Esophagus muscularis mucosa (tissue), 4 donors: ENCODE measurements at regions not wholly inside any gene's neighbourhood (a gene's known extent, or its start where the extent isn't known, plus 50 kb on each side); places are given as distances from the start of the nearest gene placed in this dataset.

Source experiments
- DNase-seq: peaks from one replicate; pipeline ENCODE4 v3.0.0-alpha.2; 2017; ENCODE audit errors: extremely low spot score
- H3K27ac ChIP-seq, 4 donors: fragments of 200-600 bp; sonication (generic); replicated peaks in 1 of 4; 1 replicate in 3 of 4; 2 replicates in 1 of 4; pipeline ENCODE4 v1.5.1; 2016 to 2019; ENCODE audit warnings: mild to moderate bottlenecking in 1 of 4
- H3K27me3 ChIP-seq, 4 donors: fragments of 200-600 bp; sonication (generic); one replicate each; pipeline versions ENCODE4 v1.5.1 to v1.6.0; 2016 to 2019
- H3K36me3 ChIP-seq, 4 donors: fragments of 200-600 bp; sonication (generic); one replicate each; pipeline ENCODE4 v1.5.1; 2016 to 2019
- H3K4me1 ChIP-seq, 4 donors: fragments of 200-600 bp; sonication (generic); one replicate each; pipeline ENCODE4 v1.5.1; 2016 to 2019
- H3K4me3 ChIP-seq, 4 donors: fragments of 200-600 bp; sonication (generic); 1 replicate in 2 of 4; 2 replicates in 2 of 4; pipeline ENCODE4 v1.5.1; 2016 to 2019; ENCODE audit warnings: mild to moderate bottlenecking in 4 of 4, moderate library complexity in 1 of 4
- H3K9me3 ChIP-seq, 4 donors: fragments of 200-600 bp; sonication (generic); 1 replicate in 3 of 4; 2 replicates in 1 of 4; pipeline ENCODE4 v1.5.1; 2016 to 2019
- EP300 ChIP-seq: sonication (generic); formaldehyde crosslinking; IDR thresholded peaks from one replicate; pipeline ENCODE4 v1.6.1; 2017; ENCODE audit warnings: antibody characterized with exemption
- POLR2A ChIP-seq: fragments of 450-650 bp; IDR thresholded peaks from one replicate; pipeline ENCODE4 v1.6.1; 2017; ENCODE audit warnings: antibody characterized with exemption, moderate library complexity, mild to moderate bottlenecking, low read depth
- POLR2AphosphoS5 ChIP-seq, 2 donors: sonication (generic); formaldehyde crosslinking; IDR thresholded peaks; one replicate each; pipeline ENCODE4 v1.6.1; 2017; ENCODE audit warnings: antibody characterized with exemption in 2 of 2
- WGBS: methylation state at CpG from one replicate; pipeline ENCODE4 v1.1.5; 2018; 5-methylcytosine and 5-hydroxymethylcytosine counted together
- intact Hi-C: fragments of 100-400 bp; cut with DNase I; formaldehyde crosslinking; loops from one replicate; pipeline ENCODE4 v1.15.1; 2023
- TF ChIP-seq, protein P1 (sequence below), 3 experiments: fragments of 200-600 bp in 2 of 3; fragments of 450-650 bp in 1 of 3; sonication (generic) in 2 of 3; IDR thresholded peaks; one replicate each; pipeline ENCODE4 v1.5.1; 2017 to 2019; ENCODE audit warnings: antibody characterized with exemption in 3 of 3, mild to moderate bottlenecking in 2 of 3, moderate library complexity in 1 of 3

DNA sequence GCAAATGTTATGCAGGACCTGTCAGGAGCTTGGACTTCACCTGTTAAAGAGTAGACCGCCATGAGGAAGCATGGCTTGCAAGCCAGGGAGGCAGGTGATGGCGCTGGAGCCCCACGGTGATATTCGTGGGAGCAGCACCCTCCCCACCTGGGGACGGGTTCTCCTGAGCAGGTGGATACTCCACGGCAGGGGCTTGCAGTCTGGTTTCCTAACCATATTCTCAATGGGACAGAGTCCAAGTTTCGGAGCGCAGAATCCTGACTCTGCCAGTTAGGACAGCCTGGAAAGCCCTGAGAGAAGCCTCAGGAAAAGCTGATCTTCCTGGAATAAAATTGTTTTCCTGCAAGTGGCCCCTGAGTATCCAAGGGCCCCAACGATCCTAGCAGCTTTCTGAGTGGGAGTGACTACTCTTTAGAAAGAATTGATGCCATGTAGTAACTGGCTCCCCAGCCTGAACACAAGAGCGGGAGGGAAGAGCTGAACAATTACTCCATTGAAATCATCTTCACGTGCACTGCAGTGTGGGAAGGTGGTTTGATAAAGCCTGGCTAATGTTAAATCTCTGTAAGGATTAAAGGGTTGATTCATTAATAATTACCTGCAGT is 146.3 kb upstream of the RAB4A start:
- Histone ChIP-seq H3K4me1 (peaks cover 0 to 5% (median 1%) of the 10 kb centered on the region in 4 donors), H3K9me3 (no peaks in the 10 kb centered on the region), H3K27ac (no peak overlapping the region), H3K4me3 (no peak overlapping the region), H3K36me3 (no peaks in the 10 kb centered on the region), H3K27me3 (no peaks in the 10 kb centered on the region)
- intact Hi-C loops: no loop called here
- no peak for DNase-seq
- TF ChIP-seq, protein P1, sequence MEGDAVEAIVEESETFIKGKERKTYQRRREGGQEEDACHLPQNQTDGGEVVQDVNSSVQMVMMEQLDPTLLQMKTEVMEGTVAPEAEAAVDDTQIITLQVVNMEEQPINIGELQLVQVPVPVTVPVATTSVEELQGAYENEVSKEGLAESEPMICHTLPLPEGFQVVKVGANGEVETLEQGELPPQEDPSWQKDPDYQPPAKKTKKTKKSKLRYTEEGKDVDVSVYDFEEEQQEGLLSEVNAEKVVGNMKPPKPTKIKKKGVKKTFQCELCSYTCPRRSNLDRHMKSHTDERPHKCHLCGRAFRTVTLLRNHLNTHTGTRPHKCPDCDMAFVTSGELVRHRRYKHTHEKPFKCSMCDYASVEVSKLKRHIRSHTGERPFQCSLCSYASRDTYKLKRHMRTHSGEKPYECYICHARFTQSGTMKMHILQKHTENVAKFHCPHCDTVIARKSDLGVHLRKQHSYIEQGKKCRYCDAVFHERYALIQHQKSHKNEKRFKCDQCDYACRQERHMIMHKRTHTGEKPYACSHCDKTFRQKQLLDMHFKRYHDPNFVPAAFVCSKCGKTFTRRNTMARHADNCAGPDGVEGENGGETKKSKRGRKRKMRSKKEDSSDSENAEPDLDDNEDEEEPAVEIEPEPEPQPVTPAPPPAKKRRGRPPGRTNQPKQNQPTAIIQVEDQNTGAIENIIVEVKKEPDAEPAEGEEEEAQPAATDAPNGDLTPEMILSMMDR (IDR thresholded peaks at IDR 0.05): no peak
- no peak for TF ChIP-seq POLR2AphosphoS5 (IDR thresholded peaks at IDR 0.05)
- no peak for TF ChIP-seq POLR2A
- no peak for TF ChIP-seq EP300
- 77% methylated on average over 9 of the region's 11 CpGs for WGBS

- no peaks in the 10 kb centered on the region for H3K27me3 ChIP-seq
- H3K27ac ChIP-seq: no peak overlapping the region
- H3K9me3 ChIP-seq: no peaks in the 10 kb centered on the region
- TF ChIP-seq POLR2A (no peak), POLR2AphosphoS5 (IDR thresholded peaks at IDR 0.05) (no peak), EP300 (no peak)
- TF ChIP-seq, protein P1 (IDR thresholded peaks at IDR 0.05): no peak
- WGBS: 69% methylated on average over 2 of the region's 2 CpGs
- intact Hi-C loops: no loop called here
- peaks cover 0 to 11% (median 2%) of the 10 kb centered on the region in 4 donors for H3K4me1 ChIP-seq
- H3K4me3 ChIP-seq: no peak overlapping the region
- DNase-seq: no peak
- H3K36me3 ChIP-seq: no peaks in the 10 kb centered on the region
These were observed 143.6 kb upstream of the RAB4A start for GRCh38 chr1:229127301-229127700.

- H3K36me3 ChIP-seq: no peaks in the 10 kb centered on the region
- no peak for TF ChIP-seq EP300
- no peaks in the 10 kb centered on the region for H3K27me3 ChIP-seq
- H3K9me3 ChIP-seq: no peaks in the 10 kb centered on the region
- intact Hi-C loops: no loop called here
- peaks cover 0 to 11% (median 2%) of the 10 kb centered on the region in 4 donors for H3K4me1 ChIP-seq
- no peak for DNase-seq
- 84% methylated on average over 7 of the region's 7 CpGs for WGBS
- H3K4me3 ChIP-seq: no peak overlapping the region
- H3K27ac ChIP-seq: no peak overlapping the region
These were observed 142.8 kb upstream of the RAB4A start for GRCh38 chr1:229128066-229128608.

GRCh38 chr1:229129301-229130027 is 141.4 kb upstream of the RAB4A start:
- H3K27ac ChIP-seq: no peak overlapping the region
- intact Hi-C loops: no loop called here

More at GRCh38 chr1:229129301-229130027, 141.4 kb upstream of the RAB4A start:
- Histone ChIP-seq H3K4me1 (peaks cover 0 to 11% (median 2%) of the 10 kb centered on the region in 4 donors), H3K36me3 (no peaks in the 10 kb centered on the region), H3K27me3 (no peaks in the 10 kb centered on the region), H3K4me3 (no peak overlapping the region), H3K9me3 (no peaks in the 10 kb centered on the region)
- no peak for DNase-seq
- TF ChIP-seq POLR2AphosphoS5 (IDR thresholded peaks at IDR 0.05) (no peak), POLR2A (no peak), EP300 (no peak)
- TF ChIP-seq, protein P1 (IDR thresholded peaks at IDR 0.05): no peak
- 82% methylated on average over 13 of the region's 17 CpGs for WGBS
